Upper lobe of right lung (tissue), 1 donor: ENCODE measurements at regions not wholly inside any gene's neighbourhood (a gene's known extent, or its start where the extent isn't known, plus 50 kb on each side); places are given as distances from the start of the nearest gene placed in this dataset.

Source experiments
- ATAC-seq: fragments of 200-7000 bp; cut with Tn5 transposase; one replicate; pipeline ENCODE4 v1.9.1; 2020; ENCODE audit warnings: mild to moderate bottlenecking, moderate library complexity
- DNase-seq: peaks from one replicate; pipeline ENCODE4 v3.0.0-alpha.2; 2020
- H3K27ac ChIP-seq: fragments of 200-600 bp; one replicate; pipeline ENCODE4 v1.8.0; 2022
- H3K27me3 ChIP-seq: fragments of 200-600 bp; one replicate; pipeline ENCODE4 v1.8.0; 2022; ENCODE audit warnings: mild to moderate bottlenecking
- H3K36me3 ChIP-seq: fragments of 200-600 bp; one replicate; pipeline ENCODE4 v1.8.0; 2022
- H3K4me1 ChIP-seq: fragments of 200-600 bp; one replicate; pipeline ENCODE4 v1.8.0; 2022
- H3K4me3 ChIP-seq: fragments of 200-600 bp; one replicate; pipeline ENCODE4 v1.8.0; 2022; ENCODE audit warnings: mild to moderate bottlenecking
- H3K9me3 ChIP-seq: fragments of 200-600 bp; one replicate; pipeline ENCODE4 v1.8.0; 2022
- CTCF ChIP-seq: fragments of 200-600 bp; IDR thresholded peaks from one replicate; pipeline ENCODE4 v1.8.0; 2022; ENCODE audit warnings: antibody characterized with exemption
- intact Hi-C: fragments of 100-400 bp; cut with DNase I; formaldehyde crosslinking; loops from one replicate; pipeline ENCODE4 v1.11.0; 2022
- donor health status: DM: no; HTN: yes; CAD: no; lungs with severe emphysema.

GRCh38 chr5:60372786-60373185, 327.2 kb downstream of the DEPDC1B start:
- peak; percentile 43 for ATAC-seq
- intact Hi-C loops, result no loop called here
- H3K27me3 ChIP-seq, result no peaks in the 10 kb centered on the region
- DNase-seq, result no peak
- H3K4me3 ChIP-seq, result no peak overlapping the region
- no peak for TF ChIP-seq CTCF
- H3K4me1 ChIP-seq, result no peaks in the 10 kb centered on the region
- no peak overlapping the region for H3K27ac ChIP-seq
- no peaks in the 10 kb centered on the region for H3K9me3 ChIP-seq
- no peaks in the 10 kb centered on the region for H3K36me3 ChIP-seq

DNA sequence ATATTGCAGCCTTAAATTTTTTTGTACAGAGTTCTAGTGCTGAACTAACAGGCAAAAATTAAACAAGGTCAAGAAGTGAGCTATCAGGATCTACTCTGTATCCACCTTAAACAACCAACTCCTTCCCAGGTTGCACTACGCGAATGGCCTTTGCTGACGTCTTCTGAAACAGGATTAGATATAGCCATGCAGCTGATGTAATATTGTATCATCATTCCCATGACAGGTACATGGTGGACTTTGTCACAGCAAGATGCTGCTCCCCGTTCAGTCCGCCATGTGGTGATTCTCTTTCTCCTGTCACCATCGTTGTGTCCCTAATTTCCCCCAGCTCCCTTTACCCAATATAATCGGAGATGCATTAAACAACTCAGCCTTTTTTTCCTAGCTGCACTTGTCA, 328.9 kb downstream of the DEPDC1B start:
- DNase-seq (no peak), ATAC-seq (no peak)
- Histone ChIP-seq H3K27me3 (no peaks in the 10 kb centered on the region), H3K27ac (no peak overlapping the region), H3K4me3 (no peak overlapping the region), H3K4me1 (no peaks in the 10 kb centered on the region), H3K36me3 (no peaks in the 10 kb centered on the region), H3K9me3 (no peaks in the 10 kb centered on the region)
- no peak for TF ChIP-seq CTCF
- intact Hi-C loops, result no loop called here

- Histone ChIP-seq H3K4me3 (no peak overlapping the region), H3K9me3 (no peaks in the 10 kb centered on the region), H3K27me3 (no peaks in the 10 kb centered on the region), H3K36me3 (no peaks in the 10 kb centered on the region), H3K4me1 (no peaks in the 10 kb centered on the region), H3K27ac (no peak overlapping the region)
- intact Hi-C loops, result no loop called here
- DNase-seq, result no peak
- no peak for ATAC-seq
- TF ChIP-seq CTCF, result no peak
These were observed 329.5 kb downstream of the DEPDC1B start for GRCh38 chr5:60370508-60370907.

- Histone ChIP-seq H3K36me3 (no peaks in the 10 kb centered on the region), H3K9me3 (no peaks in the 10 kb centered on the region), H3K4me3 (no peak overlapping the region), H3K27ac (no peak overlapping the region), H3K27me3 (no peaks in the 10 kb centered on the region), H3K4me1 (no peaks in the 10 kb centered on the region)
- no peak for TF ChIP-seq CTCF
- intact Hi-C loops, result no loop called here
- DNase-seq (no peak), ATAC-seq (no peak)
These were observed 330.6 kb downstream of the DEPDC1B start for GRCh38 chr5:60369391-60369790.

DNA sequence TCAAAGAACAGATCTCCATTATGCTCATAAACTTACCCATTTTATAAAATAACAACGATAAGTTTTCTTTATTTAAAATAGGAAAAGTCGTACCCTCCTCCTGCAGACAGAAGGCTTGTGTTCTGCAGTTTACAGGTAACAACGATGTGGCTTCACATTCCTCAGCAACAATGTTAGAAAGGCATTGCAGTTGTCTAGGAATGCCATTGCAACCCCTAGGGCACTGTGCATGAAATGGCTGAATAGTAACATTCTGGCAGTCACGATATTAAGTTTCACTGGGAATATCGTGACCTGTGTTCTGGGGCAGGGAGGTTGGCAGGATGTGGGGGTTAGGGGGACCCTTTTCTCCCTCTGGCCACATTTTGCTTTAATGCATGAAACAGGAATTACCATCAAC, 331.9 kb downstream of the DEPDC1B start:
- H3K27me3 ChIP-seq, result no peaks in the 10 kb centered on the region
- H3K27ac ChIP-seq, result no peak overlapping the region
- H3K4me3 ChIP-seq, result no peak overlapping the region
- H3K4me1 ChIP-seq, result no peaks in the 10 kb centered on the region
- TF ChIP-seq CTCF, result no peak
- intact Hi-C loops, result no loop called here
- no peaks in the 10 kb centered on the region for H3K36me3 ChIP-seq
- ATAC-seq (no peak), DNase-seq (no peak)
- H3K9me3 ChIP-seq, result no peaks in the 10 kb centered on the region

- Histone ChIP-seq H3K9me3 (no peaks in the 10 kb centered on the region), H3K4me3 (no peak overlapping the region), H3K27me3 (no peaks in the 10 kb centered on the region), H3K27ac (no peak overlapping the region), H3K4me1 (no peaks in the 10 kb centered on the region), H3K36me3 (no peaks in the 10 kb centered on the region)
- no peak for ATAC-seq
- no peak for TF ChIP-seq CTCF
- intact Hi-C loops, result no loop called here
- DNase-seq, result no peak
These were observed 333.5 kb downstream of the DEPDC1B start for GRCh38 chr5:60366489-60366888.
